ENCODE measurements at regions not wholly inside any gene's neighbourhood (a gene's known extent, or its start where the extent isn't known, plus 50 kb on each side); places are given as distances from the start of the nearest gene placed in this dataset.

DNA sequence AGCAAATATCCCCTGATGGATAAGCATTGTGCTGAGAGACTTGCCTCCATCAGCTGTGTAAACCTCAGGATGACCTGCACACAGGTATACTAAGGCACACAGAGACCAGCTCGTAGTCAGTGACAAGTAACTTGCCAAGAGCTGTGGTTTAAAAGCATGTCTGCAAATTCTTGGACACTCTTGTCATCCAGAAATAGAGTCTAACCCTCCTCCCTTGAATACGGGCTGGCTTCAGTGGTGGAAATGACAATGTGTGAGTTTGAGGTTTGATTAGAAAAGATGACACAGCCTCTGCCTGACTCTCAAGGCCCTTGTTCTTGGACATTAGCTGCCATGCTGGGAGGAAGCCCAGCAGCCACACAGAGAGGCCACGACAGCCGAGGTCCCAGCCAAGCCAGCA, 114.4 kb downstream of the GADD45G start:
- no peak for DNase-seq (ENCODE audit: low read depth, low spot score)

DNA sequence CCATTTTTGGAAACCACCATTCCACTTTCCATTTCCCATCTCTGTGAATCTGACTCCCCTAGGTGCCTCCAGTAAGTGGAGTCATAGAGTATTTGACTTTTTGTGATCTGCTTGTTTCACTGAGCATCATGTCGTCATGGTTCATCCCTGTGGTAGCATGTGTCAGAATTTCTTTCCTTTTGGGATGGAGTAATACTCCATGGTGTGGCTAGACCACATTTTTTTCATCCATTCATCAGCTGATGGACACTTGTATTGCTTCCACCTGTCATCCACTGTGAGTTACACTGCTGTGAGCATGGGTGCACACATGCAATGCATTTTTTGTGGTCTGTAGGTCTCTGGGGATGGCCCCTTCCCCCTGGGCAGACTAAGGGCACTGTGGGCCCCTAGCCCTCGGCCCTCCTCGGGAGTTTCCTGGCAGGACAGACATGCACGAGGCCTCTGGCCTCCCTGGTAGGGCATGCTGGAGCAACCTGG, 115.9 kb downstream of the GADD45G start:
- DNase-seq (ENCODE audit: low read depth, low spot score) = no peak
- H3K27ac ChIP-seq = no peak overlapping the region

More for the DNA sequence above, 114.4 kb downstream of the GADD45G start:
- no peak overlapping the region for H3K27ac ChIP-seq

DNA sequence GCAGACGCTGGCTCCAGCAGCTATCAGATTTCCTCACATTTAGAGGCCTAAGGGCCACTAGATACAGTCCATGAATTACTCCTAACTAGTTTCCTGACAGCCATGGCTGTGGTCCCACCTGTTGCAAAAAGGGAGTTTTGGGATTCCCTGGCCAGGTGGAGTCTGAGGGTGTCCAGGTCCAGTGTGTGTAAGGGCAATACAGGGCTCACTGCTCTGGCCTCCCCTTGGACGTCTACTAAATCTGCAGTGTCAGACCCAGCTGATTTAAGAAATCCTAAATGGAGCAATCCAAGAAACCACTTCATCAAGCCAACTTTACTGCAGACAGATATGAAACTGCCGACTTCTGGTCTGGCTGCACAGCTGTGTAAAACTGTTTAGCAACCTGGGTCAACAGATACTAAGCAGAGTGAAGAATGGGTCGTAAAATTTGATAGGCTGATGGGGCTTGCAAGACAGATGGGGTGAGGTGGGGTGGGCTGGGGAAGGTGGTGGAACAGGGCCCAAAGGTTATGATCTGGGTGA, 116.4 kb downstream of the GADD45G start:
- DNase-seq (ENCODE audit: low read depth, low spot score) = no peak
- H3K27ac ChIP-seq = no peak overlapping the region

DNA sequence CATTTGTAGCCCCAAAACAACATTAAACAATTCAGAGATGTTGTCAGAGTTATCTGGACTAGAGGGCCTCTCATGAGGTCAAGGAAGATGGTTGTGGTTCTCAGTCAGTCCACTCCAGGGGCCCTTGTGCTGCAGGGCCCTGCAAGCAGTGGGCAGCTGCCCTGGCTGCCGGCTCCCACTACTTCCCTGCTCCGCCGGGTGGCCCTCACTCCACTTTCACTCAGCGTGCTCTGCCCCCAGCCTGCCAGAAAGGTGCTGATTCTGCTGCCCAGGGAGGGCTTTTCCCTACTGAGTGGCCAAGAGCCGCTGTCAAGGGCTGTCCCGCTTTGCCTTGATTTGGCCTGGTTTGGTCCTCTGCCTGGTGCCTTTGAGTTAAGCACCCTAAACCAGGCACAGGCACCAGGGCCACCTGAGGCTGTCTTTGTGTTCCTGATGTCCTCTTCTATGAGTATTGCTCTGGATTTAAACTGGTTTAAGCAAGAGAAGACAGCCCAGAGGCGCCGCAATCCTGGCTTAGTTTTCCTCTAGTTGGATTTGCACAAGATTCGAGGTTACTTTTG, 117.2 kb downstream of the GADD45G start:
- H3K27ac ChIP-seq = no peak overlapping the region
- no peak for DNase-seq (ENCODE audit: low read depth, low spot score)

DNA sequence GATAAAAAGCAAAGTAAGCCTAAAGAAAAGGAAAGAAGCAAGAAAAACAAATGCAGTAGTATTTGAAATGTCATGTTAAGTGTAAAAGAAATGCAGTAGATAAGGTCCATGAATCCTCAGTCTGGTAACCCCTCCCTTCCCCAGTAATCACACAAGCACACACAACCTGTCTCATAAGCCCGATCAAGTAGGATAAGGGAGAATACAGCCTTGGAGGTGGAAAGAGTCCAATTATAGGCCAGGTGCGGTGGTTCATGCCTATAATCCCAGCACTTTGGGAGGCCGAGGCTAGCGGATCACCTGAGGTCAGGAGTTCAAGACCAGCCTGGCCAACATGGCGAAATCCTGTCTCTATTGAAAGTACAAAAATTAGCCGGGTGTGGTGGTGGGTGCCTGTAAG, 117.9 kb downstream of the GADD45G start:
- no peak for DNase-seq (ENCODE audit: low read depth, low spot score)
- no peak overlapping the region for H3K27ac ChIP-seq

DNA sequence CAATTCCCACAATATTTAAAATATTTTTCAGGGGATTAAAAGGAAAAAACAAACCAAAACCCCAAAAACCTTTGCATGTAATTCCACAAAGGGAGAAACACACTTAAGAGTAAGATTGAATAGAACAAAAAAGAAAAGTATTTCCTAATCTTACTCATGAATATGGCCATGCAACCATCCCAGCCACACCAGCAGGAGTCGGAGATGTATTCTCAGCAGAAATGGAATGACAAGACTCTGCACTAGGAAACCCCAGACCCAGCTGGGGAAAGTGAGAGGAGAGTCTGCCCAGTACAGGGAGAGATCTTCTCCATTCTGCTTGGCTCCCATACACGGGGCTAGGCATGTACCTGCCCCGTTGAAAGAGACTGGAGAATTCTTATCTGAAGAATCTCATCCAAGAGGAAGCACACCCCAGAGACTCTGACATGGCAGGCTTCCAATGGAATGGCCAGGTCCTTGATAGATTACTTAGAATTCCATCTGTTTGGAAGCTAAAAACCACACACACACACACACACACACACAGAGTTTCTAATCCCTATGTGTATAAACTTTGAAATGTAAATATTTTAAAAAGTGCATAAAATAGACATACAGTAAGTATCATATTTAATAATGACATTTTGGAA, 118.8 kb downstream of the GADD45G start:
- H3K27ac ChIP-seq = no peak overlapping the region
- no peak for DNase-seq (ENCODE audit: low read depth, low spot score)

DNA sequence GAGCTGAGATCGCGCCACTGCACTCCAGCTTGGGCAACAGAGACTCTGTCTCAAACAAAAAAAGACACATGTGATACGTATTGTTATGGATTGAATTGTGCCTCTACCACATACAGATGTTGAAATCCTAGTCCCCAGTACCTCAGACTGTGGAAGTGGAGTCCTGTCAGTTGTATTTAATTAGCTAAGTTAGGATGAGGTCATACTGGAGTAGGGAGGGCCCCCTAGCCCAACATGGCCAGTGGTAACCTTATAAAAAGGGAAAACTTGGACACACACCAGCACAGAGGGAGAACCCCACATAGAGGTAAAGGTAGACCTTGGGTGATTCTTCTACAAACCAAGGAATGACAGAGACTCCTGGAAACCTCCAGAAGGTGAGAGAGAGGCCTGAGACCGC, 119.8 kb downstream of the GADD45G start:
- H3K27ac ChIP-seq = no peak overlapping the region
- DNase-seq (ENCODE audit: low read depth, low spot score) = no peak

DNA sequence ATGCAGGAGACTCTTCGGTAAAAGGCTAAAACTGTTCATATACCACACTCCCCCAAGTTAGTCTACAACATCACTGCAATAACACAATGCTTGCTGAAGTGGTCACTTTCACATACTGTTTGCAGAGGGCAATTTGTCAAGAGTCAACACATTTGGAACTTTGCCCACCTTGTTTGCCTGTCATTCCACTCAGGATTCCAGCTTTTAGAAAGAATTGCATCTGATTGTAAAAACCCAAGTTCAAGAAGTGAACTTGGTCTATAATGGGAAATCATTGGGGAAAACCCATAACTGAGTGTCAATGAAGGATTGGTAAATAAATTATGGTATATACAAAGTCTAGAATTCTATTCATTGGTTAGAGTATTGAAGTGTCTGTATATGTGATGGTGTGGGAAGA, 120.5 kb downstream of the GADD45G start:
- DNase-seq (ENCODE audit: low read depth, low spot score) = no peak
- no peak overlapping the region for H3K27ac ChIP-seq

DNA sequence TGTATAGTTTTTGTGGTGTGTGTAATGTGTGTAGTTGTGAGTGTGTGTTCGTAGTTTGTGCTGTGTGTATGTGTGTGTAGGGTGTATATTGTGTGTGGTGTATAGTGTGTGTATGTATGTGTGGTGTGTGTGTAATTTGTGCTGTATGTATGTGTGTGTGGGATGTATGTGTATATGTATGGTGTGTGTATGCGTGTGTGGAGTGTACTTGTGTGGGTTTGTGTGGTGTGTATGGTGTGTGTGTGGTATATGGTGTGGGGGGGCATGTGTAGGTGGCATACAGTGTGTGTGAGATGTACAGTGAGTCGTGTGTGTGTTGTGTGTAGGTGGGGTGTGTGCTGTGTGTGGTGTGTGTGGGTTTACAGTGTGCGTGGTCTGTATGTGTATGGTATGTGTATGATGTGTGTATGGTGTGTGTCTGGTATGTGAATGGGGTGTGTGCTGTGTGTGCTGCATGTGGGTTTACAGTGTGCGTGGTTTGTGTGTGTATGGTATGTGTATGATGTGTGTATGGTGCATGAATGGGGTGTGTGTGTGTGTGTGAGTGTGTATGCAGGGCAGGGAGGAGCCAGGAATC, 125.2 kb downstream of the GADD45G start:
- DNase-seq (ENCODE audit: low read depth, low spot score) = no peak
- H3K27ac ChIP-seq = no peak overlapping the region

DNA sequence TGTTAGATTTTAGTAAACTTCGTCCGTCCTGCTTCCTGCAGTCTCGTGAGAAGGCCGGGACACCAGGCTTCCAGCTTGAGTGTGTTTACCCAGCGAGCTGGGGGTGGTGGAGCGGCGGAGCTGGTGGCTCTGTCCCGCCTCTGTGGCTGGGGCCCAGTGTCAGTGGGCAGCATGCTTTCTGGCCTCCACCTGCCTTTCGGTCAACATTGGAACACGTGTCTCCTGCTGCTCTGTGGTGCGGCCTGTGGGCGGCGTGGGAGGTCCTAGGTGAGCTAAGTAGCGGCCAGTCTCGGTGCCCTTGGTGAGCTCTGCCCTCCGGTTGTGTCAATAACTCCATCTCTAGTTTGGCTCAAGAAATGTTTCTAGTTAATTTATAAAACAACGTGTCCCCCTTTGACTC, 125.9 kb downstream of the GADD45G start:
- DNase-seq (ENCODE audit: low read depth, low spot score) = no peak
- no peak overlapping the region for H3K27ac ChIP-seq

DNA sequence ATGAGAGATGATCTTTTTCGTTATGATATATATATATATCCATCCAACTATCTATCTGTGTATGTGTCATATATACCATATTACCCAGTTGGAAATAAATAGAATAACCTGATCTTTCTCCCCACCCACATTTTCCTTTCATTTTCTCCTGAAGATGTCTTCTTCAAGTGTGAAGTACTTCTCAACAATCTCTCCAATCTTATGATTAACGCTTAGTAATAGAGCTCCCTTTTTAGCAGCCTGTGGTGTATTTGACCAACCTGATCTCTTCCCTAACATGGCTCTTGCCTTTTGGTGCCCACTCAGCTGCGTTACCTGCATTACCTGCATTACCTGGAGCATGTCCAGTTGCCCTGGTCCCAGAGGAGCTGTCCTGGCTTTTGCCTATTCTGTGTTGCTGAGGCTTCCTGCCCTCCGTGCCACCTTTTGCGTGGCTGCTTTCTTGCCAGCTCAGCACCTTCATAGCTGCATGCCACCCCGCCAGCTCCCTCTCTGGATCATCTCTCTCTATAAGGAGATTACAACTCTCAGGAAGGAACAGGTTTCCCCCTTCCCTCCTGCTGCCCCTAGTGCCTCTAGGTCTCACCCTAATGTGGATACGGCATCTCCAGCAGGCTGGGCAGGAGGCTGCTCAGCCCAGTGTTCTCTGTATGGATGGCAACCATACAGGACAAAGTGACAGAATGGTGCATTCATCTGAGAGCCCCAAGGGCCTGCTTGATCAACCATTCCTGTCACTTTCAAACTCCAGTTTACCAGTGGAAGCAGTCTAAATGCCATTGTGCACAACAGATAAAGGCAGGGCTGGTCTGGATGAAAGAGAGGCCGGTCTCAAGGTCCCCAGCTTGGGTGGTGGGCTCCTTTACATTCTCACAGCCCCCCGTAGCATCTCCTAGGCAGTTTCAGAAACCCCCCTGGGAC, 126.7 kb downstream of the GADD45G start:
- no peak for DNase-seq (ENCODE audit: low read depth, low spot score)
- no peak overlapping the region for H3K27ac ChIP-seq

DNA sequence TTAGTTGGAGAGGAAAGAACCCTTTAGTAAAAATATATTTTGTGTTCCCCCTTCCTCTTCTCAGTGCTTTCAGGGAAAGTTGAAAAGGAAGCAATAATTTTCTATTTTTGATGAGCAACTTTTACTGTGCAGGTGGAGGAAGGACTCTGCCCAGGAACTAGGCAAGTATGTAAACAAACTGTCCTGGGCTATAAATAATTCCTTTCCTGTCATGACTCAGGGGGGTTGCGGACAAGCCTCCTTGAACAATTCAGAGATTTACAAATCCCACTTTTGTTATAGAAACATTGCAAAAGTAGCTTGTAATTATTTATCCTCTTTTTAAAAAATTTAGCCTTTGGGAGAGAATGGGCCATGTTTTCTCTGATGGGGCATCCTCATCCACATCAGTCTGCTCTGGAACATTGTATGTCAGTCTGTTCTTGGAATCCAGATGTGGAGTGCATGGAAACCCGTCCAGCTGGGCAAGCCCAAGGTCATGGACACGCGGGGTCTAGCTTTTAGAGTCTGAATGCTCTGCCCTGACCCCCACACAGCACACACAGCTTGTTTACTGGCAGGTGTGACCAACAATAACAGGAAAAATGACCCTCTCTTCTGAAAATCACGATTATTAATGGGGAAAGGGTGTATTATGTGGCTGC, 127.6 kb downstream of the GADD45G start:
- DNase-seq (ENCODE audit: low read depth, low spot score) = no peak
- H3K27ac ChIP-seq = no peak overlapping the region

DNA sequence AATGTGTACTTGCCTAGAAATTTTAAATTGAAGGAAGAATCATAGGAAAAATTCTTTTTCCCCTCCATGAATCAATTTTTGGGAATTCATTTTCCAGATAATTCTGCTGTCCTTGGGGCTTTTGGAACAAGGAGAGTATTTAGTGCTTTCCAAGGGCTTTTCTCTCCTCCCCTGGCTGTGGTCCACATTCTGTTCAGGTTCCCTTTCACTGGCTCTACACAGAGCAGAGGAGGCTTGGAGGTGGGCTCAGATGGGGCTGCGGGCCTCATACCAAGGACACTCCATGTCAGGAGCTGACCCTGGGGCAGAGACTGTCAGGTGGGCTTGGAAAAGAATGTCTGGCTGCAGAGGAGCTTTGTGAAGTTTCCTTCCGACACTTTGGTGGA, 128.1 kb downstream of the GADD45G start:
- DNase-seq (ENCODE audit: low read depth, low spot score) = no peak
- H3K27ac ChIP-seq = no peak overlapping the region

DNA sequence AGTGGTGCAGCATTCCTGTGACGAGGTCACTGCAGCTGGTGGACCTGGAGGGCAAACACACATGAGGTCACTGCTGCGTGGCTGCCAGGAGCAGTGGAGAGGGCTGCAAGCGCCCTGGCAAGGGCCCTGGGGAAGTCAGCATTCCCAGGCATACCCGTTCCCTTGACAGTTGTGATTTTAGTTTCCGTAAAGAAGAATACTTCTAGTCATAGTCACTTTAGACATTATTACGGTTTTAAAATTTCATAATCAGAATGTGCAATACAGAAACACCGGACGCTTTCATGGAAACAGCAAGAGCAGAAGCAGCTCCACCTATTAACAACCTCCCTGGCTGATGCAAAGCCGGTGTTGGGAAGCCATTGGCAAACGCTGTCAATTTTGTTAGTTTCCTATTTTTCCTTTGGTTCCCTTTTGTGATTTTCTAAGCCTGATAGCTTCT, 129.8 kb downstream of the GADD45G start:
- H3K27ac ChIP-seq = no peak overlapping the region
- no peak for DNase-seq (ENCODE audit: low read depth, low spot score)

DNA sequence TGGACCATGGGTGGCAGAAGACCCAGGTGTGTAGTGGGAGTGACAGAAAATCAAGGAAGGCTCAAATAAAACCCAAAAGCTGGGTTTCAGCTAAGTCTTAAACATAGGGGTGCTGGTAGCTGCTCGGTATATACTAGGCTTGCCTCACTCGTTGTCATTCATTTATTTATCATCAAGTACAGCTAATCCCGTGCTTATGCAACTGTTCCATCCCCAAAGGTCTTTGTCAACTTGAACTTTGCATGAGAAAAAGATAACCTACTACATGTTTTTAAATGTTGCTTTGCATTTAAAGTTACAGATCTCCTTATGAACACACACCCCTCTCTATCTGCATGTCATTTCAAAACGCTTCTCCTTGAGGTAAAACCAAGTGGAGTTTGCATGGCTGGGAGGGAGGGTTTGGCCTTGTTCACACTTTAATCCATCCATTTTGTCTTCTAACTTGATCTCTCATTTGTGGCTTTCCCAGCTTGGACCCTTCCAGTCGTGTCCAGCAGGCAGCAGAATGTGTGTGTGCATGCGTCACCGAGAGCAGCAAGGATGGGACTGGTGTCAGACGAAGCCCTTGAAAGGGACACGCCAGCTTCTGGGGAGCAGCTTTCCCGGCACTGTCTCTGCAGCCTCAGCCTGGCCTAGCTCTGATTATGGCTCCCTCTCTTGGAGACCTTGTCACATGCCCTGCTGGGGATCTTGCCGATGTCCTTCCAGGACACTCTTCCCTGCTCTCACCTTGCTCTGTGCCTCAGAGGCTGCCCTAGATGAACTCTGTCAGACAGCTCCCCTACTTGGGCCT, 133.5 kb downstream of the GADD45G start:
- no peak overlapping the region for H3K27ac ChIP-seq
- no peak for DNase-seq (ENCODE audit: low read depth, low spot score)

DNA sequence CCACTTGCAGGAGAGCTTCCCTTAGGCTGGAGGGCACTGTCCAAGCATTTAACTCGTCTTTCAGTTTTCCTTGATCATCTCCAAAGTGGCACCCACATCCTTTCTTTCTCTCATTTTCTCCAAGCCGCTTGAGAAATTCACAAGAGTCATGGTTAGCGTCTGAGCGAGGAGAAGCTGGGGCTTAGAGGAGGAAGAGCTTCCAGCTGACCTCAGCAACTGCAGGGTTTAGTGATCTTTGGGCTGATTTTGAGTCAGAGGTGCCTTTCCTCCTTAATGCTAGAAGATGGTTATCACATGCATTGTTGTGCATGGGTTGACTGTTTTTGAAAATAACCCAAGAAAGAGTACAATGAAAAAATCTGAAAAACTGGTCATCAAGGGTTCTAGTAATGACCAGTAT, 134.7 kb downstream of the GADD45G start:
- DNase-seq (ENCODE audit: low read depth, low spot score) = no peak
- H3K27ac ChIP-seq = no peak overlapping the region

DNA sequence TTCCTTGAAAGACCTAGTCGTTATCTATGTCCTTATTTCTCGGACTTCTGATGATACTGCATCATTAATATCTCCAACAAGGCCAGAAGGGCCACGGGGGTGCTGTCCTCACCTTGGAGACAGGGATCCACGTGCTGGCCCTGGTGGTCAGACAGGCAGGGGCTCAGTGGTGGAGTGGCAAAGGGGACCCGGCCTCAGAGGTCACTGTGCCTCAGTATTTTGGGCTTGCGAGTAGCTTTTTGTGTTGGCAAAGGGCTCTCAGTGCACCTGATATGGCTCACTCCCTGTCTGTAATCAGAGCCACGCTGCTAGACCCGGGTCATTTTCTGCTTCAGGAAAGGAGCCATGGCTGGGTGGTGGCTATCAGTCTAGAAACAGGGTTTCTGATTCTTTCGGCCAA, 135.1 kb downstream of the GADD45G start:
- no peak overlapping the region for H3K27ac ChIP-seq
- no peak for DNase-seq (ENCODE audit: low read depth, low spot score)

DNA sequence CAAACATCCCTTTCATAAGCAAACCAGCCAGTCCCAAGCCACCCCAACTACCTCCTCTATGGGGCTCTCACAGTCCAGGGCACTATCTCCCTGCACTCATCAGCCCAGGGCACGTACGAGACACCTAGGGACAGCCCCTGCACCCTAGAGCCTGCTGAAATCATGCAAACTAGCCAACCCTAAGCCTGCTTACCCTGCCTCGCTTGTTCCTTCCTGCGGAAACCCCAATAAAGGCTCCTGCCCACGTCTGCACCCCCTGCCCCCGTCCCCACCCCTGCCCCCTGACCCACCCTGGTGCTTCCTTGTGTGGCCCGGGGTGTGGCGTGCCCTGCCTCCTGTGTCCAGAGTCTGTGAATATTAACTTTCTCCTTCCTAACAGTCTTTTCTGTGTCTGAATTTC, 135.9 kb downstream of the GADD45G start:
- no peak overlapping the region for H3K27ac ChIP-seq
- DNase-seq (ENCODE audit: low read depth, low spot score) = no peak

DNA sequence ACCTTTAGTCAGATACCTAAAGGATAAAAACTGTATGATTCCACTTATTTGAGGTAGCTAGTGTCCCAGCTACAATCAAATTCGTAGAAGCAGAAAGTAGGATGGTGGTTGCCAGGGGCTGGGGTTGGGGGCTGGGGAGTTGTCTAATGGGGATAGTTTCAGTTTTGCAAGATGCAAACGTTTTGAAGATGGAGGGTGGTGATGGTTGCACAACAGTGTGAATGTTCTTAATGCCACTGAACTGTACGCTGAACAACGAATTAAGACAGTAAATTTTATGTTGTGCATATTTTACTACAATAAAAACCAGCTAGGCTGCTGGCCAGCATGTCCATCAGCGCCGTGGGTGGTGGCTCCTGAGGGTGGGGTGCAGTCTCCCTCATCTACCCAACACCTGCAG, 137.8 kb downstream of the GADD45G start:
- no peak for DNase-seq (ENCODE audit: low read depth, low spot score)
- no peak overlapping the region for H3K27ac ChIP-seq

DNA sequence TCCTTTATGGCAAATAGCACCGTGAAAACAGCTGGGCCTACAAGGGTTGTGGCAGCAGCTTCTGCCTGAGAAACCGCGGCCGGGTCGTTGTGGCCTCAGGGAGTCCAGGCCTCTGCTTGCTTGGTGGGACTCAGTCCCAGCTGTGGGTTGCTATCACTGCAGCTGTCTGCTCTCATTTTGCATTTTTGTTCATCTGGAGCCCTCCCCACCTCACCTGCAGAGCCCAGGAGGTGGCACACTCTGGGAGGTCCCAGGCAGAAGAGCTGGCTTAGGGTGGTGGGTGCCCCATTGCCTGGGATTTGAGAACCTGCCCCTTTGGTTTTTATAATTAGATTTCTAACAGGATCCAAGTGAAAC, 138.4 kb downstream of the GADD45G start:
- DNase-seq (ENCODE audit: low read depth, low spot score) = no peak
- no peak overlapping the region for H3K27ac ChIP-seq

All from epithelial cell of prostate (primary cell).